HG03439 (cell line): ENCODE measurements at regions not wholly inside any gene's neighbourhood (a gene's known extent, or its start where the extent isn't known, plus 50 kb on each side); places are given as distances from the start of the nearest gene placed in this dataset.

Source experiments
- ATAC-seq: cut with Tn5 transposase; IDR thresholded peaks from one replicate; pipeline ENCODE4 v1.9.1; 2021; ENCODE audit warnings: mild to moderate bottlenecking, moderate library complexity; ENCODE audit not compliant: unreplicated experiment

DNA sequence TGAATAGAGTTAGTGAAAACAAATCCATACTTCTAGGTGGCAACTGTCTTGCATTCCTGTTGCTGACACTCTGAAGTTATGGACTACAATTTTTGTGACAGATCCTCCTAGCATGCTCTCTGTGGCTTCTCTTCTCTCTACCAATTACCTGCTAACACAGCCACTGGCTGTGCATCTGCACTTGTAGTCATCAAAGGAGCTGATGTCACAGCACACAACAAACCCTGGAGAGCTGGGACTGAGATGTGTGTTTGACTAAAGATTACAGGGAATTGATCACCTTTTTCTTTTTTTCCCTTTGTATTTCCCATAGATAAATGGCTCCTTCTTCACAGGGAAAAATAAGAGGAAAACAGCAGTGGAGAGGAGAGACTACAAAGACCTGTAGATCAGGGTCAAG lies 278.4 kb upstream of the CCDC54 start:
- no peak for ATAC-seq

DNA sequence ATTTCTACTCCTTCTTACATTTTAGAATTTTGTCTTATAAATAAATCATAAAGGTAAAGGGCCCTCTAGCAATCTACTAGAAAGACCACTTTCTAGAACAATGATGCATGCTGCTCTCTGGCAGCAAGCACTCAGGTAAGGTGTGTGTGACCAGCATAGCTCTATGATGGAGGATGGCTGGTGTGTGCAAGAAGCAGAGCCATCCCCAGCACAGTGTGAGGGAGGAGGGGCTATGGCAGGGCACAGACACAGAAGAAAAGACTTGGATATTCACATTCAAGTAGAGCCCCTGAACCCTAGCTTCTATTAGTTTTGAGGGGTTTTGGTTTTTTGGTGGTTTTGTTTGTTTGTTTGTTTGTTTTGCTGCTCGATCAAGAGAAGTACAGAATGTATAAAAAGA lies 277.1 kb upstream of the CCDC54 start:
- ATAC-seq: no peak

- no peak for ATAC-seq
Observed at GRCh38 chr3:107100573-107100972, 276.7 kb upstream of the CCDC54 start.

- no peak for ATAC-seq
Observed at GRCh38 chr3:107103786-107104185, 273.5 kb upstream of the CCDC54 start.

DNA sequence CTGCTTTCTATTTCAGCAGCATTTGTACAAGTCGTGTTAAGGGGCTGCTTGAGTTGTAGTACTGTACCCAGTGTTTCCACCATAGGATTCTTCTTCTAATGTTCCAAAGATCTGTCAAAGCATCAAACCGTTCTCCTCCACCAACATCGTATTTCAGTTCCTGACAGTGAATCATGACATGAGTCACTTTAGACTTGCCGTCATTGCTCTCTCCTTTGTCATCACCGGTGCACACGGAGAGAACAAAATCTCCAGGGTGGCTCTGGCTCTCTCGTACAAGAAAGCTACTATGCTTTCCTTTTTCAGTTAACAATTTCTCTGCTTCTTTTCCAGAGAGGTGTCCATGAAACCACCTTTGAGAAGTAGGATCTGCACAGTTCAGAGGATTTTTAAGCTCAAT lies 270.9 kb upstream of the CCDC54 start:
- ATAC-seq: no peak

- ATAC-seq: no peak
Observed at GRCh38 chr3:107106907-107107306, 270.3 kb upstream of the CCDC54 start.

DNA sequence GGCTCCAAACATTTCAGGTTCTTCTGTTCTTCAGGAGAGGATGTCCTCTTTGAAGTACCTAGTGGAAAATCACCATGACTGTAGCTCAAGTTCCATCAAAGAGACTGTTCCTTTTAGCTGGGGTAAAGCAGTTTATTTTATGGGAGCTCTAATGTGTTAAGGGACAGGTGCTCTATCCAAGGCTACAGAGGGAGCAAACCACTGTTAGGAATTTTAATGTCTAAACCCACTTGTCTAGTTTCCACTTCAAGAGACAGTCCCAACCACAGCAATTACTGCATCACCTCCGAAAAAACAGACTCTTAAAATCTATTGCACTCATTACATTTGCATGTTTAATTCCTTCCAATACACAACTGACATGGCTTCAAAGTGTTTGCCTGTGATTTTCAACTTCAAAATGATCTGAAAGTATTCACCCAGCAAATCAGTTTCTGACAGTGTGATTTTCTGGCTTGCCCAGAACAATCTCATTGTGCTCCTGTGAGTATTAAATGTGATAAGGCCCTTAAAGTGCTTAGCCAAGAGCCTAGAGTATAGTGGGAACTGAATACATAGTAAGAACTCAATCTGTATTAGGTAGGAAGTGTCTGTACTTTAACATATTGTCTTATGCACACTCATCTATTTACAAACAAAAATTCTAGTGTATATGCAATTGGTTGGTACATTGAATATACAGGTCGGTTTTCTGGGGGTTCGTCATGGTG lies 266.5 kb upstream of the CCDC54 start:
- no peak for ATAC-seq

DNA sequence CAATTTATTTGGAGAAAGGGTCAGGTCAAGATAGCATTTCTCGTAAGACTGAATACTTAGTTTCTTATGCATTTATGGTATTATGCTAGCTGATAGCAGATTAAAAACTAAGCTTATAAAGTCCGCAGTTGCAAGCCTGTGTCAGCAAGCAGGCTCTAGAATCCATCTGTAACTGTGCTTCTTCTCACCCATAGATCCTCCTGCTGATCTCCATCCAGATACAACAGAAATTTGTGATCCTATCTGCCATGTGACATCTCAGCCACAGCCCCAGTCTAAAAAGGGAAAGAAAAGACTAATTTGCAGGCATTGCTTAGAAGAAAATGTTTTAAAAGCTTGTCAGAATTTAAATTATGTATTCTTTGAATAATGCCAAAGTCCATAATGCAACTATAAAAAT lies 265.4 kb upstream of the CCDC54 start:
- ATAC-seq: no peak

- ATAC-seq: no peak
Observed at GRCh38 chr3:107112356-107112755, 264.9 kb upstream of the CCDC54 start.

- ATAC-seq: no peak
Observed at GRCh38 chr3:107116251-107116650, 261.0 kb upstream of the CCDC54 start.

DNA sequence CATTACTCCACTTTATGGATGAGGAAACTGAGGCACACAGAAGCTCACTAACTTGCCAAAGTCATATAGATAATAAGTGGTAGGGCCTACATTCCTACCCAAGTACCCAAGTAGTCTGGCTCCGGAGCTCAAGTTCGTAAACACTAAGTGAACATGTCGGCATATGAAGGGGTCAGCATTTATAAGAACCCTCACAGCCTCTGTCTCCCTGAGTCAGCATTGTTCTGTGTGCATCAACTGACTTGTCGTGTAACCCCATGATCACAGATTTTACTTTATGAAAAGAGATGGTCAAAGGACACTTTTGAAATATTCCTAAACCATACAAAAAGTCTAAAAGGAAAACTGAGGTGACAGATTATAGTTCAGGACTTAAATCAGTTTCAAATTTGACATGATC lies 260.1 kb upstream of the CCDC54 start:
- no peak for ATAC-seq

DNA sequence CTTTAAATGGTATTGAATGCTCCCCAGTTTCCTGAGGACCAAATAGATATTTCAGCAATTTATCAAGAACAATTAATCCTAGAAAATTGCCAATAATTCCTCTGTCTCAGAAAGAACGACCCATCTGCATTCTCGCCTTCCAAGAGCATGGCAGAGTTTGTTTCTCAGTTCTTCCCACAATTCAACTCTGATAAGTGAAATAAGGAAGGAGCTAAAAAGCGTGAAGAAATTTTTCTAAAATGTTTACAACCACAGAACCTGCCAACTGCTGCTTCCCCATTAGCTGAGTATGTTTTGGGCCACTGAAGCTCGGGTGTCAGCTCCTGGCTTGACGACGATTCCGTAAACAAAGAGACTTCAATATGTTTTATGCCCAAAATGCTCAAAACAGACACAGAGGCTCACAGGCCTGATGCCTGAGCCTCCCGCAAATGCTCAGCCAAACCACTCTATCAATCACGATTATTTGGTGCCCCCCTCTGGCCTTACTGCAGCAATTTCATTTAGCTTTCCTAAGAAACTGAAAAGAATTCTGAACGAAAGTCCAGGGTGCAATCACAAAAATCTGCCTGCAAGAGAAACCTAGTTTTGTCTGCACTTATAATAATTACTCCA lies 259.2 kb upstream of the CCDC54 start:
- ATAC-seq: no peak

GRCh38 chr3:107124885-107125284 lies 252.4 kb upstream of the CCDC54 start:
- no peak for ATAC-seq

GRCh38 chr3:107128946-107129345 lies 248.3 kb upstream of the CCDC54 start:
- no peak for ATAC-seq

DNA sequence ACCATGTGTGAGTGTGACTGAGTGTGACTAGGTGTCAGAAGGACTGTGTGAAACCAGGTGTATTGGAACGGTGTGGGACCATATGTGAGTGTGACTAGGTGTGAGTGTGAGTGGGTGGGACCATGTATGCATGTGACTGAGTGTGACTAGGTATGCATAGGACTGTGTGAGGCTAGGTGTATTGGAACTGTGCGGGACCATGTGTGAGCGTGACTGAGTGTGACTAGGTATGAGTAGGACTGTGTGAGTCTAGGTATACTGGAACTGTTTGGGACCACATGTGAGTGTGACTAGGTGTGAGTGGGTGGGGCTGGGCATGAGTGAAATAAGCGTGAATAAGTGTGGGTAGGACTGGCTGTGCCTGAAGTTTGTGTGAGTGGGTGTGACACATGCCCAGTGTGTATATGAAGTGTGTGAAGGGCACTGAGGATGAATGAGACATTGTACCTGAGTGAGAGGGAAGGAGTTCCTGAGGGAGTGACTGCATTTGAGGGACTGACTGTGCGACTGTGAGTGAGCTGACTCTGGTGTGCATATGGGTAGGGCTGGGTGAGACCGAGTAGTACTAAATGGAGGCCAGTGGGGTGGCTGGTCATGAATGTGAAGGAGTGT lies 247.0 kb upstream of the CCDC54 start:
- ATAC-seq: no peak

DNA sequence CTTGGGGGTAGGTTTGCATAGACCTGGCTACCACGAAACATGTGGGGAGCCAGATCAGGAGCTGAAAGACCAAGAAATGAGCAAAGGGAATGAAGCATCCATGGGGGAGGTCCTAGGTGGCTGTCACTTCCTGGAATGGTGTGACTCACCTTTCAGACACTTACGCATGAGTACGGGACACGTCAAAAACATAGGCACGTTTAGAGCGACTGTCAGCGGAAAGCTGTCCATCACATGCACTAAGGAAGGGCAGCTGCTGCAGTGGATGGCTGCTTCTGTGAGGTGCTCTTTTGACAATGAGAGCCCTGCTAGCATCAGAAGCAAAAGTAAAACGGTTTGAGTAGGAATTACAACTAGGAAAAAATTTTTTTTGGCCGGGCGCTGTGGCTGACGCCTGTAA lies 244.6 kb upstream of the CCDC54 start:
- no peak for ATAC-seq

GRCh38 chr3:107133891-107134290 lies 243.3 kb upstream of the CCDC54 start:
- no peak for ATAC-seq

DNA sequence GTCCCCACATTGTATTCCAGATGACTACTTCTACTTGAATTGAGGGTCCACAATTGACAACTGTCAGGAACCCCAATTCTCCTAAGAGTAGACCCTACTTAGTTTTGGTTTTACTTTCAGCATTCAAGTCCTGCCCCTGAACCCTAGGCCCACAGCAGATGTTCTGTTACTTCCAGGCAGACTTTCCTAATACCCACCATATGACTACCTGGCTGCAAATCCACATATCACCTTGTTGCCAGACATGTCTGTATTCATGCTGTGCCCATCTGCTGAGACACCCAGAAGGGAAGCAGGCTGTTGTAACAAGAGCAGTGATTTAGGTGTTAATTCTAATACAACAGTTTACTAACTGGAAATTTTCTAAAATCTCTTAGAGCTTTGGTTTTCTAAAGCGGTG lies 235.1 kb upstream of the CCDC54 start:
- ATAC-seq: no peak

DNA sequence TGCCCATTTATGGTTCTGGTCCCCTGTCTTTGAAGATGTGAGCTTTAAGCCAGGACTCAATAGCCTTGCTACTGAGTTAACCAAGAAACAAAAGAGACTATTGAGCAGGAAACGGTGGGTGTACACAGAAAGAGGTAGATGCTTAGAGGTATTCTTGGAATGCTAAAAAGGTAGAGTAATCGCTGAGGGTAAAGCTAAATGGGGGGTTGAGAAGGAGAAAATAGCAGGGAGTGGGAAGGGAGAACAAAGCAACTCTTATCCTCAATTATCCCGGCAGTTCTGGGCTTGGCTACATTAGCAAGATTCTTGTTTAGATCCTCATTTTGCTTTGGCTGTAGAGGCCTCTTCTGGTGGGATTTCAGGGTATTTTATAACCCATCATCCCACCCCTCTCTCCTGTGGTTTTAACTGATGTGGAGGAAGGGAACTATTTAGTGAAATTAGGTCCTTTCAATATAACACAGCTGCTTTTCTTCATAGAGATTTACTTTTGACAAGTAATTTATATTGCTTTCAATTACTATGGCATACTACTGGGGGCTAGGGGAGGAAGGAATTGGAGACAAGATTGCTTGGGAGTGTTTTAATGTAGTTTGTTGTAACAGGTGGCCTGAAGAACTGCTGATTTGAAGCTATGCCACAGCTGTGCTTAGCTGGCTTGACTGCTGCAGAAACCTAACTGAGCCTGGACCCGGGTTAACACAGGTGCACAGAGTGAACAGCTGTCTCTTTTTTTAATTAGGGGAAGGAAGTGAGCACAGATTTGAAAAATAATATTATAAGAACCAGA lies 234.3 kb upstream of the CCDC54 start:
- no peak for ATAC-seq

GRCh38 chr3:107150675-107151074 lies 226.6 kb upstream of the CCDC54 start:
- ATAC-seq: no peak

GRCh38 chr3:107153981-107154380 lies 223.3 kb upstream of the CCDC54 start:
- ATAC-seq: no peak

- no peak for ATAC-seq
Observed at GRCh38 chr3:107172411-107172810, 204.8 kb upstream of the CCDC54 start.
